OCI-LY1 (cell line): ENCODE measurements at regions not wholly inside any gene's neighbourhood (a gene's known extent, or its start where the extent isn't known, plus 50 kb on each side); places are given as distances from the start of the nearest gene placed in this dataset.

ENCODE experiments used
- EZH2 ChIP-seq: fragments of 200-600 bp; sonication (generic), shearing (Covaris generic); IDR thresholded peaks from 2 replicates; pipeline ENCODE4 v1.8.0; 2017; ENCODE audit warnings: borderline replicate concordance, mixed run types, mild to moderate bottlenecking, antibody characterized with exemption, low read length, moderate library complexity, mixed read lengths
- TF ChIP-seq, protein P1 (sequence below): fragments of 200-600 bp; sonication (generic), shearing (Covaris generic); IDR thresholded peaks from 2 replicates; pipeline ENCODE4 v1.5.1; 2017; ENCODE audit warnings: mild to moderate bottlenecking, antibody characterized with exemption, low read length, moderate library complexity, mixed read lengths

DNA sequence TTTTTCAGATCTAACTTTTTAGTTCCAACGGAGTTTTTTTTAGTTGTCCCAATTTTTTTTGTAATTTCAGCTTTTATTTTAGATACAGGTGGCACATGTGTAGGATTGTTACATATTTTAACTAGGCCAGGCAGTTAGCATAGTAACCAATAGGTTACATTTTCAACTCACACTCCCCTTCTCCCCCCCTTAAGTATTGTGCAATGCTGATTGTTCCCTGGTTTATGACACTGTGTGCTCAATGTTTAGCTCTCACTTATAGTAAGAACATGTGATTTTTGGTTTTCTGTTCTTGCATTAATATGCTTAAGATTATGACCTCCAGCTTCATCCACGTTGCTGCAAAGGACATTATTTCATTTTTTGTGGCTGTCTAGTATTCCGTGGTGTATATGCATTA, 503.2 kb downstream of the CDH9 start:
- TF ChIP-seq, protein P1, sequence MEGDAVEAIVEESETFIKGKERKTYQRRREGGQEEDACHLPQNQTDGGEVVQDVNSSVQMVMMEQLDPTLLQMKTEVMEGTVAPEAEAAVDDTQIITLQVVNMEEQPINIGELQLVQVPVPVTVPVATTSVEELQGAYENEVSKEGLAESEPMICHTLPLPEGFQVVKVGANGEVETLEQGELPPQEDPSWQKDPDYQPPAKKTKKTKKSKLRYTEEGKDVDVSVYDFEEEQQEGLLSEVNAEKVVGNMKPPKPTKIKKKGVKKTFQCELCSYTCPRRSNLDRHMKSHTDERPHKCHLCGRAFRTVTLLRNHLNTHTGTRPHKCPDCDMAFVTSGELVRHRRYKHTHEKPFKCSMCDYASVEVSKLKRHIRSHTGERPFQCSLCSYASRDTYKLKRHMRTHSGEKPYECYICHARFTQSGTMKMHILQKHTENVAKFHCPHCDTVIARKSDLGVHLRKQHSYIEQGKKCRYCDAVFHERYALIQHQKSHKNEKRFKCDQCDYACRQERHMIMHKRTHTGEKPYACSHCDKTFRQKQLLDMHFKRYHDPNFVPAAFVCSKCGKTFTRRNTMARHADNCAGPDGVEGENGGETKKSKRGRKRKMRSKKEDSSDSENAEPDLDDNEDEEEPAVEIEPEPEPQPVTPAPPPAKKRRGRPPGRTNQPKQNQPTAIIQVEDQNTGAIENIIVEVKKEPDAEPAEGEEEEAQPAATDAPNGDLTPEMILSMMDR = no peak
- no peak for TF ChIP-seq EZH2
